Neural cell (in vitro differentiated cells): ENCODE measurements at regions not wholly inside any gene's neighbourhood (a gene's known extent, or its start where the extent isn't known, plus 50 kb on each side); places are given as distances from the start of the nearest gene placed in this dataset.

Source experiments
- H2AFZ ChIP-seq: fragments of 200-600, 300-800 bp; sonication (generic), shearing (Covaris generic); 2 replicates; pipeline ENCODE4 v1.6.0; 2014; ENCODE audit warnings: low read depth, mild to moderate bottlenecking, antibody characterized with exemption, low read length, moderate library complexity
- H3F3A ChIP-seq: fragments of 200-600 bp; shearing (Covaris generic); 2 replicates; pipeline ENCODE4 v1.6.1; 2016; ENCODE audit warnings: mild to moderate bottlenecking, moderate library complexity, mixed read lengths, antibody characterized with exemption, low read length; ENCODE audit not compliant: insufficient read depth, poor library complexity, severe bottlenecking
- H3K27ac ChIP-seq: fragments of 200-600, 300-800 bp; sonication (generic), shearing (Covaris generic); 2 replicates; pipeline ENCODE4 v1.5.1; 2014; ENCODE audit warnings: mild to moderate bottlenecking, low read length, moderate library complexity
- H3K27me3 ChIP-seq: fragments of 300-800, 200-600 bp; sonication (generic), shearing (Covaris generic); 2 replicates; pipeline ENCODE4 v1.6.0; 2014; ENCODE audit warnings: mild to moderate bottlenecking, low read depth, low read length, moderate library complexity; ENCODE audit not compliant: insufficient read depth
- H3K36me3 ChIP-seq: fragments of 300-800, 200-600 bp; sonication (generic), shearing (Covaris generic); 2 replicates; pipeline ENCODE4 v1.5.1; 2014; ENCODE audit warnings: mild to moderate bottlenecking, antibody characterized with exemption, low read length, moderate library complexity; ENCODE audit not compliant: insufficient read depth
- H3K4me2 ChIP-seq: fragments of 300-800, 200-600 bp; sonication (generic), shearing (Covaris generic); 2 replicates; pipeline ENCODE4 v1.6.0; 2014; ENCODE audit warnings: mild to moderate bottlenecking, low read length
- H3K4me3 ChIP-seq: fragments of 300-800, 200-600 bp; sonication (generic), shearing (Covaris generic); 2 replicates; pipeline ENCODE4 v1.5.1; 2014; ENCODE audit warnings: mild to moderate bottlenecking, low read length, moderate library complexity
- H3K79me2 ChIP-seq: fragments of 200-600 bp; shearing (Covaris generic); replicated peaks from 2 replicates; pipeline ENCODE4 v1.6.0; 2014; ENCODE audit warnings: mild to moderate bottlenecking, low read length, moderate library complexity; ENCODE audit not compliant: insufficient read depth
- H3K9ac ChIP-seq: fragments of 300-800, 200-600 bp; sonication (generic), shearing (Covaris generic); 2 replicates; pipeline ENCODE4 v1.6.1; 2016; ENCODE audit warnings: mild to moderate bottlenecking, low read length, mixed read lengths
- H3K9me2 ChIP-seq: fragments of 200-600 bp; shearing (Covaris generic); 2 replicates; pipeline ENCODE4 v1.6.1; 2016; ENCODE audit warnings: mild to moderate bottlenecking, low read length, mixed read lengths; ENCODE audit not compliant: insufficient read depth
- H3K9me3 ChIP-seq: fragments of 200-600, 300-800 bp; sonication (generic), shearing (Covaris generic); 2 replicates; pipeline ENCODE4 v1.6.1; 2016; ENCODE audit warnings: mild to moderate bottlenecking, mixed run types, low read length, moderate library complexity, mixed read lengths
- H4K20me1 ChIP-seq: fragments of 200-600 bp; shearing (Covaris generic); 2 replicates; pipeline ENCODE4 v1.6.1; 2016; ENCODE audit warnings: mild to moderate bottlenecking, mixed run types; ENCODE audit not compliant: insufficient read depth
- CTCF ChIP-seq: fragments of 450-650 bp; IDR thresholded peaks from 2 replicates; pipeline ENCODE4 v1.5.1; 2014; ENCODE audit warnings: antibody characterized with exemption, mild to moderate bottlenecking, moderate library complexity; ENCODE audit not compliant: poor library complexity, severe bottlenecking
- EP300 ChIP-seq: fragments of 450-650 bp; conservative IDR thresholded peaks from 2 replicates; pipeline ENCODE4 v1.6.1; 2014; ENCODE audit warnings: antibody characterized with exemption, mild to moderate bottlenecking, moderate library complexity; ENCODE audit not compliant: poor library complexity, severe bottlenecking
- EZH2 ChIP-seq: fragments of 200-600, 300-800 bp; shearing (Covaris generic), sonication (generic); IDR thresholded peaks from 2 replicates; pipeline ENCODE4 v1.6.1; 2014; ENCODE audit warnings: antibody characterized with exemption, low read length, borderline replicate concordance, mild to moderate bottlenecking; ENCODE audit not compliant: insufficient read depth, poor library complexity, severe bottlenecking
- MXI1 ChIP-seq: fragments of 450-650 bp; conservative IDR thresholded peaks from 2 replicates; pipeline ENCODE4 v1.6.1; 2014; ENCODE audit warnings: antibody characterized with exemption, mild to moderate bottlenecking; ENCODE audit not compliant: poor library complexity, severe bottlenecking
- POLR2AphosphoS5 ChIP-seq: IDR thresholded peaks from 2 replicates; pipeline ENCODE4 v1.6.1; 2012
- RAD21 ChIP-seq: fragments of 450-650 bp; conservative IDR thresholded peaks from 2 replicates; pipeline ENCODE4 v1.6.1; 2014; ENCODE audit warnings: antibody characterized with exemption, mild to moderate bottlenecking, moderate library complexity
- REST ChIP-seq: IDR thresholded peaks from 2 replicates; pipeline ENCODE4 v1.6.1; 2012; ENCODE audit warnings: borderline replicate concordance
- SMC3 ChIP-seq: fragments of 450-650 bp; conservative IDR thresholded peaks from 2 replicates; pipeline ENCODE4 v1.6.1; 2014; ENCODE audit warnings: antibody characterized with exemption, mild to moderate bottlenecking, moderate library complexity; ENCODE audit not compliant: poor library complexity
- TAF1 ChIP-seq: IDR thresholded peaks from 2 replicates; pipeline ENCODE4 v1.6.1; 2012; ENCODE audit warnings: low read depth

- no peak overlapping the region for H2AFZ ChIP-seq
- no peak overlapping the region for H3K4me2 ChIP-seq
- TF ChIP-seq POLR2AphosphoS5: no peak
- TF ChIP-seq RAD21: no peak
- TF ChIP-seq EZH2: no peak
- no peak for TF ChIP-seq MXI1
- no peak for TF ChIP-seq SMC3
Measured at GRCh38 chr5:175347027-175347426, 97.0 kb downstream of the DRD1 start.

GRCh38 chr5:175344331-175345195 lies 99.4 kb downstream of the DRD1 start:
- Histone ChIP-seq H3K79me2 (no peaks in the 10 kb centered on the region), H3K9ac (no peak overlapping the region), H3K36me3 (no peaks in the 10 kb centered on the region), H4K20me1 (no peaks in the 10 kb centered on the region), H3K9me2 (no peaks in the 10 kb centered on the region), H3F3A (no peaks in the 10 kb centered on the region), H3K4me3 (no peak overlapping the region), H3K4me2 (no peak overlapping the region), H3K27me3 (no peaks in the 10 kb centered on the region), H3K27ac (no peak overlapping the region), H2AFZ (no peak overlapping the region), H3K9me3 (no peaks in the 10 kb centered on the region)
- TF ChIP-seq TAF1 (no peak), POLR2AphosphoS5 (no peak), MXI1 (no peak), SMC3 (no peak), EP300 (no peak), RAD21 (no peak), REST (no peak), EZH2 (no peak), CTCF (no peak)

More at GRCh38 chr5:175347027-175347426, 97.0 kb downstream of the DRD1 start:
- Histone ChIP-seq H3K4me3 (no peak overlapping the region), H3K36me3 (no peaks in the 10 kb centered on the region), H3K79me2 (no peaks in the 10 kb centered on the region), H3K9me3 (no peaks in the 10 kb centered on the region), H4K20me1 (no peaks in the 10 kb centered on the region), H3F3A (no peaks in the 10 kb centered on the region), H3K9ac (no peak overlapping the region), H3K27me3 (no peaks in the 10 kb centered on the region), H3K9me2 (no peaks in the 10 kb centered on the region), H3K27ac (no peak overlapping the region)
